GM12865 (cell line): ENCODE measurements at regions not wholly inside any gene's neighbourhood (a gene's known extent, or its start where the extent isn't known, plus 50 kb on each side); places are given as distances from the start of the nearest gene placed in this dataset.

Source experiments
- DNase-seq: peaks from one replicate; pipeline ENCODE4 v3.0.0; 2010; ENCODE audit warnings: low read depth
- H3K4me3 ChIP-seq: 2 replicates; pipeline ENCODE4 v1.5.1; 2011; ENCODE audit warnings: mild to moderate bottlenecking, low read depth, low read length, control low read depth
- TF ChIP-seq, protein P1 (sequence below): IDR thresholded peaks from 2 replicates; pipeline ENCODE4 v1.5.1; 2011; ENCODE audit warnings: low read length, control low read depth, low read depth, inconsistent platforms; ENCODE audit not compliant: insufficient read depth; ENCODE audit errors: missing control alignments

DNA sequence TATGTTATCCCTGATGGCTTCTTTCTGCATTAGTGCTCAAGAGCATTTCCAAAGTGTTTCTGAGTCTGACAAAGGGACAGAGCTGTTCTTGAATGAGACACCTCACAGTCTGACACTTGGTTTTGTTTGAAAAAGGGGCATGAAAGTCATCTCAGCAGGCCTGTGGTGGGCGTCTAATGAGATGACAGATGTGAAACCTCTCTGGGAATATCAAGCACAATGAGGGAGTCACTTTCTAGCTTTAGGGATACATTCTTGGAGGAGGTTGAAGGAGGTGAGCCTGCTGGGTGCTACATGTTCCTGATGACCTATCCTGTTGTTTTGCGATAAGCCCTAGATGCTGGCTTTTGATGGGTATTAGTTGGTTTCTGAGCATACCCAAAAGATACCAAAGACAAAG, 290.5 kb downstream of the NUAK1 start:
- no peak overlapping the region for H3K4me3 ChIP-seq
- TF ChIP-seq, protein P1, sequence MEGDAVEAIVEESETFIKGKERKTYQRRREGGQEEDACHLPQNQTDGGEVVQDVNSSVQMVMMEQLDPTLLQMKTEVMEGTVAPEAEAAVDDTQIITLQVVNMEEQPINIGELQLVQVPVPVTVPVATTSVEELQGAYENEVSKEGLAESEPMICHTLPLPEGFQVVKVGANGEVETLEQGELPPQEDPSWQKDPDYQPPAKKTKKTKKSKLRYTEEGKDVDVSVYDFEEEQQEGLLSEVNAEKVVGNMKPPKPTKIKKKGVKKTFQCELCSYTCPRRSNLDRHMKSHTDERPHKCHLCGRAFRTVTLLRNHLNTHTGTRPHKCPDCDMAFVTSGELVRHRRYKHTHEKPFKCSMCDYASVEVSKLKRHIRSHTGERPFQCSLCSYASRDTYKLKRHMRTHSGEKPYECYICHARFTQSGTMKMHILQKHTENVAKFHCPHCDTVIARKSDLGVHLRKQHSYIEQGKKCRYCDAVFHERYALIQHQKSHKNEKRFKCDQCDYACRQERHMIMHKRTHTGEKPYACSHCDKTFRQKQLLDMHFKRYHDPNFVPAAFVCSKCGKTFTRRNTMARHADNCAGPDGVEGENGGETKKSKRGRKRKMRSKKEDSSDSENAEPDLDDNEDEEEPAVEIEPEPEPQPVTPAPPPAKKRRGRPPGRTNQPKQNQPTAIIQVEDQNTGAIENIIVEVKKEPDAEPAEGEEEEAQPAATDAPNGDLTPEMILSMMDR = no peak
- DNase-seq = no peak

DNA sequence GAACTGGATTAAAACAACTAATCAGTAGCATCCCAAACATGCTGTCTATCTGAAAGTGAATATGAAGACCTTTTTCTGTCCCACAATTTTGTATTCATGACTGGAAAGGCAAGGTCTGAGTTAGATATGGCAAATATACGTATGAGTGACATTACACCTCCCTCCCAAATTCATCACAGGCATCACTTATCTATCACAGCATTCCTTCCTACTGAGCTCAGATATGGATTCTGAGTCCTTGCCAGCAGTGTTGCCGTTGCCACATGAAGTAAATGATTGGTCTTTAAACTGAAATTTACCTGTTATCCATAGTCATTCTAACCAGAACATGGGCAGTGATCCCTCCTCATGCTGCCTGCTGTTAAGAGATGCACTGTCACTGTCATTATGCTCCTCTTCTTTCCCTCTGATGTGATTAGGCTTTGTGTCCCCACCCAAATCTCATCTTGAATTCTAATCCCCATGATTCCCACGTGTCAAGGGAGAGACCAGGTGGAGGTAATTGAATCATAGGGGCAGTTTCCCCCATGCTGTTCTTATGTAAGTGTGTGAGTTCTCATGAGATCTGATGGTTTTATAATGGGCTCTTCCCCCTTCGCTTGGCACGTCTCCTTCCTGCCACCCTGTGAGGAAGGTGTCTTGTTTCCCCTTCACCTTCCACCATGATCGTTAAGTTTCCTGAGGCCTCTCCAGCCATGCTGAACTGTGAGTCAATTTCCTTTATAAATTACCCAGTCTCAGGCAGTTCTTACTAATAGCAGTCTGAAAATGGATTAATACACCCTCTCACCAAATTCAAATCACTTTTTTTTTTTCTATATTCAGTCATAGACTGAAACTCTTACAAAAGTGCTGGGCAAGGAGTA, 288.4 kb downstream of the NUAK1 start:
- no peak for DNase-seq

DNA sequence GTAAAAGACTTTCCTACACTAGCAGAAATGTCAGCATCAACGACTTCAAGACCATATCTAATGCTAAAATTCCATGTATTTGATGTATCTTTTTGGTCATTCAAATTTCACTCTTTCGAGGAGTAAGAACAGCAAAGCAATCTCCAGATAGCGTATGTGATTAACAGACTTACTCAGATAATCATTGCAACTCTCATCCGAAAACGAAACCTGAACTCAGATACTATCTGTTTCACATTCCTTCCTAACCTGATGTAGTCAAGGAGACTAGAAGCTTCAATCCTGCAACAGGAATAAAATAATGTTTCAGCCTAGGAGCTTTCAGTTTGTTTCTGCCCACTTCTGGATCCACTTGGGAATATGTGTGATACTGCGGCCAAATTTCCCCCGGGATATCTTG, 286.3 kb downstream of the NUAK1 start:
- no peak for DNase-seq
- TF ChIP-seq, protein P1 = no peak
- no peak overlapping the region for H3K4me3 ChIP-seq

More for the DNA sequence above, 288.4 kb downstream of the NUAK1 start:
- no peak overlapping the region for H3K4me3 ChIP-seq
- TF ChIP-seq, protein P1 = no peak

DNA sequence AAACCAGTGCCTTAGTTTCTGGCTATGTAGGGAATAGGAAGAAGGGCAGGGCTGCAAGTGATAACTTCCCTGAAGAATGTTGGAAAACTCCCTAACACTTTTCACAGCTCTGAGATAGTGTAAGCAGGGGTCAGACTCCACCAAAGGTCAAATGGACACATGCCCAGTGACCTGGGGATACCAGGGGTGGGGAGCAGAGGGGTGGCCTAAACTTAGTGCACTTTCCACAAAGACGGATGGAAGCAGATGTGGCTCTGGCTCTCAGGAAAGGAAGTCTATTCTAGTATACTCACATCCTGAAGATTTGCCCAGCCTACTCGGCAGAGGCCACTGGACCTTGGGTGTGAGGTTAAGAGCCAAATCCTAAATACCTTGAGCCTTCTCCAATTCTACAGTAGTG, 285.8 kb downstream of the NUAK1 start:
- DNase-seq = no peak
- TF ChIP-seq, protein P1 = no peak
- H3K4me3 ChIP-seq = no peak overlapping the region

DNA sequence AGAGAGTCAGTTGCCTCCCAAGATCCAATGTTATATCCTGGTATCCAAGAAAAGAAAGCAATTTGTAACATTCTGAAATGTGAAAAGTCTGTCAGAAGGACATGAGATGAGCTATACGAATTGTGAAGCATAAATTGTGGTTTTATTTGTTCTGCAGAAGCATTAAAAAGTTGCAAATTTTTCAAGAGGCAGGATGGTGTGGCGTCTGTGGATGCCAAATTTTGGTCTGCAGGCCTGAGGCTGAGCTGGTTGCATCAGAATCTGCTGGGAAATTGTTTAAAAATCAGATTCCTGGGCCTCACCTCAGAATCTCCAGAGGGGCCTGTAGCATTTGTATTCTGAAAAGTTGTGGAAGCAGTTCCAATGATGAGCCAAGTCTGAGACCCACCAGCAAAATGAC, 284.7 kb downstream of the NUAK1 start:
- no peak for DNase-seq
- TF ChIP-seq, protein P1 = no peak
- no peak overlapping the region for H3K4me3 ChIP-seq

DNA sequence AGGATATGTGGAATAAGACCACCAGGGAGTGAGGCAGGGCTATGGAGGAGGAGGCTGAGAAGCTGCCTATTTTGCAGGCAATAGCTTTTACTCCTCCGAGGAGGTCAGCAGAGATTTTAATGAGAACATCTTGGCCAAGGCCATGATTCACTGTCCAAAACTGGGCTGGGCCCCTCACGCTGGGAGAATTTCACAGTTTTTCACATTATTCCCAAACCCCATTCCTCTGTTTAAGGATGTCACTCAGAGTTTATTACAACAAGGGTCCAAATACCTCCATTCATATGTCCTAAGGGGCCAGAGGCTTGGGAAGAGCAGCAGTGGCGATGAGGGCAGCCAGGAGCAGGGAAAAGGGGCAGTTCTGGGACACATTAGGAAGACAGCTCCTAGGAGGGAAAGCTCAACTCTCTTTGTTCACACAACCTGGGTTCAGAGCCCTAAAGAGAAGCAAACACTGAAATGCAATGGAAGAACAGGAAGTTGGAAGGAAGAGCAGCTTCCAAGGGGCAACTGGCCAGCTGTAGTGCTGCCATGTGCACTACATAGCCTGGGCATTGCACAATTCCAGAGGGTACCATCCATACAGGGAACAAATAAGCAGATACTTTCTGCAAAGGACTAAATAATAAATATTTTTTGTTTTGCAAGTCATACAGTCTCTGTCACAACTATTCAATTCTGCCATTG, 283.2 kb downstream of the NUAK1 start:
- no peak for DNase-seq
- TF ChIP-seq, protein P1 = no peak
- no peak overlapping the region for H3K4me3 ChIP-seq
